GM18873 (cell line): ENCODE measurements at regions not wholly inside any gene's neighbourhood (a gene's known extent, or its start where the extent isn't known, plus 50 kb on each side); places are given as distances from the start of the nearest gene placed in this dataset.

Experiments
- ATAC-seq: cut with Tn5 transposase; IDR thresholded peaks from one replicate; pipeline ENCODE4 v1.9.1; 2021; ENCODE audit warnings: mild to moderate bottlenecking, moderate library complexity, moderate number of reproducible peaks; ENCODE audit not compliant: unreplicated experiment, low FRiP score

DNA sequence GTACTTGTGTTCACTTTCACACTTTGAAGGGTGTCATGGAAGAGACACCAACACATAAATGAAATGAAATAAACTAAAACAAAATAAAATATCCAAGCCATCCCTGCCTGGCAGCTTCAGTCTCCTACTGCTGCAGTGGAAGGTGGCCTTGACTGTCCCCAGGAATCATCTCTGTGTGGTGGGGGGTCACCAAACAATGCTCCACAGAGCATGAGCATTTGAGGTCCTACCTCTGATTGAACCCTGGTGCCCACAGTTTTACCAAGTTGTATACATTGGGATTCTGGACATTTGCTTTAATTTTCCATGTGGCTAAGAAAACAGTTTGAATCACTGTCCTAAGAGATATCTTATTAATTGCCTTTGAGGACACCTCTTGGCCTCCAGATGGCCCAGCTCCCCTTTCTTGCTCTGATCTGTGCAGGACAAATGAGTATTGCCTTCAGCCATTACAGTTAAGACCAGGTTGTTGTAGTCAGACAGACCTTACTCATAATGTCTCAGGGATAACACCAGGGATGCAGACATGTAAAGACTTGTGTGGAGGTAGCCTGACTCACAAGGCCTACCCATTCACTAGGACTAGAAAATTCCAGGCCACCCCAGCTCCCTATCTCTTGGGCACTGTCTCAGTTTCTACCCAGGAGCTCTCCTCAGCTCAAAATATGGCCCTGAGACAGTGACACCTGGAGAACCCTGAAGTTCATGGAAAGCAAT lies 195.0 kb downstream of the MYCN start:
- ATAC-seq: no peak

DNA sequence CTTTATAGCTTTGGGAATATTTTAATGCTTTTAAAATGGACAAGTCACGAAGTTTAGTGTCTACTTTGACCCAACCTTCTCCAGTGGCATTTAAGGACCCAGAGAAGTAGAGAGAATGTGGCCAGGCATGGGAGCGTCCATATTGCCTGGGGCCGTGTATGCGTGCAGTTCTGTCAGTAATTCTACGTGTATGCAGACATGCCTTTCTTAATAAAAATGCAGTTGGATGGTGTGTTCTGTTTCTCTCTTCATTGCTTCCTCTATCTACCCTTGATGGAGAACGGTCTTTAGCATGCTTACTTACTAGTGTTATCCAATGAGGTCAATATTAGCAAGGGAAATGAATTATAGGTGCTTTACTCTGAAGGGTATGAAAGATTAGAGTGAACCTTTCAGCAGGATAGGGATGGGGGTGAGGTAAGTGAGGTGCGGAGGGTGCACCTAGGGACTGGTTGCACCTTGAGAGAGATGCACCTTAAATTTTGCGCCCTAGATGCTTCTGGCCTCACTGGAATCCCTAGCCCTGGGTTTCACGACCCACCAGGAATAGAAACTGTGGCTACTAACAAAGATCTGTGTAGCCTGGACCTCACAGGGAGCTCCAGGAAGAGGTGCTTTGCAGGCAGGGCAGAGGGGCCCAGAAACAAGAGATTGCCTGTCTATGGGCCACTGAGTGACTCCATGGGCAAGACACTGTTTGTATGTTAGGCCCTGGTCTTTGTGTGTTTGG lies 194.3 kb downstream of the MYCN start:
- no peak for ATAC-seq

DNA sequence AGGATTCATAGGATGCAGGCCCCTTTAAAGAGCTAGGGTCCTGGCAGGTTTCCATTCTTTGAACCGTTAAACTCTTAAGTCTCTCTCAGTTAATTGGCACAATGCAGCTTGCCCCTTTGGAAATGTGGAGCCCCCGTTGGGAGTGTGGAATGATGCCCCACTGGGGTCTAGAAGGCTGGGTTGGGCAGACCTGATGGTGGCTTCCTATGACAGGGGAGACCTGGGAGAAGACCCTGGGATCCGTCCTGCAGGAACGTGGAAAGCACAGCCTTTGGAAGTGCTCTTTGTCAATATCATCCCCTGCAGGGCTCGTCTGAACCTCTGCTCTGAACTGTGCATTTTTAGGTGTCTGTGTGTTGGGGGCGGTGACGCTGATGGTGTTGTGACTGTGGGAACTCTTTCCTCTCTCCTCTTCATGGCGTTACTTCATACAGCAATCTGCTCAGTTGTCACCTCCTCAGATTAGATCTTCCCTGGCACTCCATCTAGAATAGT lies 190.6 kb downstream of the MYCN start:
- no peak for ATAC-seq

DNA sequence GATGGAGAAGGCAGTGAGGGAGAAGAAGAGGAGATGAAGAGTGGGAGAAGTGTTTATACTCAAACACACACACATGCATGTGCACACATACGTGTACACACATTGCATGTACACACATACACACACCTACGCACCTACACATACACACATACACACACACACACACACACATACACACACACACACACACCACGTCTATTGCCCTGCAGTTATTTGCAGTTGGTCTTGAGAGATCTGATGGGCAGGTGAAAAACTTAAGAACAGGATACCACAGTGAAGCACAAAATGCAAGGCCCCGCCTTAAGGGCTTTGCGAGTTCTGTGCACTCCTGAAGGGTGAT lies 190.2 kb downstream of the MYCN start:
- ATAC-seq: no peak

DNA sequence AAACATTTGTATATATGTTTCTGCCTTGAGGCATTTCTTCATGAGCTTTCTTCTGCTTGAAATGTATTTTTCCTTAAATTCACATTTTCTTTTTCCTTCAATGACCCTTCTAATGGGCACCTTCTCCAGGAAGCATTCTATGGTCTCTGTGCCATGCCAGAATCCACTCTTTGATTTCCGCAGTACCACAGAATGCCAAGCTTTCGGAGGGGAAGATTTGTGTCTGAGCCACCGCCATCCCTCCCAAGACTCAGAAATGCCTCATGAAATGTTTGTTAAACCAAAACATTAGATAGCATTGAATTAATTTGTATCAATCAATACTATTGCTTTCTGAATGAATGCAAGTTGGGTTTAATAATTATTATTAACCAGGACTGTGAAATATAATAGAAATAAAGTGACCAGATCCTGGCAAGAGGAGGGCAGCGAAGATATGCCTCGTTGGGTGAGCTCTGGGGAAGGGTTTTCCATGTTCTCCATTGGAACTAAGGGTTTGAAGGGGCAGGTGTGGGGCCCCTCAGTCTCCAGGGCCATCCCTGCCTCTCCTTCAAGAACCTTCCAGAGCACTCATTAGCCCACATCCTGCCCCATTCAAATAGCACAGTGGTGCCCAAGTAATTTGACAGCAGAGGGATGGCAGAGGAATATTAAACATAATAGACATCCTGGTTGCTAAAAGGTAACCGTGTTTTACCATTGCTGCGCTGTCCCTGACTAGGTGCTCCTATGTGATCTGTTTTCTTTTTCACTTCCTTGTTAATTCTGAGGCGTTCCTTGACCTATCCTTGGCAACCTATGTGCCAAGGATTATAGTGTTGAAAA lies 189.6 kb downstream of the MYCN start:
- no peak for ATAC-seq

DNA sequence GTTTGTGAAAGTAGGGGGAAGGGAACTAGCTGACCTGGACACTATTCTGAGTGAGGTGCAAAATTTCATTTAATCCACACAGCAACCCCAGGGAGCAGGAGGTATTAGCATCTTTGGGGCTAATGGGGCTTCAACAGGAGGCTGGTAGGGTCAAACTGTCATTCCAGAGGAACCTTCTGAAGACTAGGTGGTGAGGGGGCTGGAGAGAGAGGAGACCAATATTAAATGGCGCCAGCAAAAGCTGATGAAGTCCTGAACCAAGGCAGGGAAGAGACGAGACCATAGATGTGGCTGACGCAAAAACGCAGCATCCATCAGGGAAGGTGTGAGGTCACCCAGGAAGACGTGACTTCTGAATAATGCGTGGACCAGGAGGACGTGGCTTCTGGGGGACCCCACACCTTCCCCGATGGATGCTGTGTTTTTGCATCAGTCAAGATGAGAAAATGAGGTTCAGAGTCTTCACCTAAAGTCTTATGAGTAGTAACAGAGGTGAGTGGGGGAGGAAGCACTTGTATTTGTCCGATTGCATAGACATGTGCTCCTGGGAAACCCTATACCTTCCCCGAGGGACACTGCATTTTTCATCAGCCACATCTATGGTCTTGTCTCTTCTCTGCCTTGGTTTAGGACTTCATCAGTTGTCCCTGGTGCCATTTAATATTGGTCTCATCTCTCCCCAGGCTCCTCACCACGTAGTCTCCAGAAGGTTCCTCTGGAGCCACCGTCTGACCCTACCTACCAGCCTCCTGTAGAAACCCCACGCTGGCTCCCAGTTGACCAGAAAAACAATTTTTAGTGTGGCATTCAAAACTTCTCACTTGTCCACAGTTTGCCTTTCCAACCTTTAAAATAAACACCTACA lies 188.6 kb downstream of the MYCN start:
- ATAC-seq: no peak

DNA sequence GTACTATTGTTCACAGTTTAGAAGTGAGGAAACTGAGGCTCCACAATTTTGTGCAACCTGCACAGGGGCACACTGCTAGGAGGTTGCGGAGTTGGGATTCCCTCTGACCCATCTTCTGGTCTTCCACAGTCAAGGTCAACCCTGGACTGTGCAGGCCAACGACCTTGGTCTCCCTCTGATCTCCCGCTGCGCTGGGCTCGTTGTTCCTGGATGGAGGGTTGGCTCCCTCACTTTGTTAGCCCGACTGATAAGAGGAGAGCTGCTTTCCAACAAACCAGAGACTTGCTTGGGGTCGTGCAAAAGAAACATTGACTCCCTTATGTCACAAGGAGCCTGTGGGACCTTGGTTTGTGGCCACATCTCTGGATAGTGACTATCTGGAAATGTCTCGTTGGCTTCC lies 187.6 kb downstream of the MYCN start:
- no peak for ATAC-seq

DNA sequence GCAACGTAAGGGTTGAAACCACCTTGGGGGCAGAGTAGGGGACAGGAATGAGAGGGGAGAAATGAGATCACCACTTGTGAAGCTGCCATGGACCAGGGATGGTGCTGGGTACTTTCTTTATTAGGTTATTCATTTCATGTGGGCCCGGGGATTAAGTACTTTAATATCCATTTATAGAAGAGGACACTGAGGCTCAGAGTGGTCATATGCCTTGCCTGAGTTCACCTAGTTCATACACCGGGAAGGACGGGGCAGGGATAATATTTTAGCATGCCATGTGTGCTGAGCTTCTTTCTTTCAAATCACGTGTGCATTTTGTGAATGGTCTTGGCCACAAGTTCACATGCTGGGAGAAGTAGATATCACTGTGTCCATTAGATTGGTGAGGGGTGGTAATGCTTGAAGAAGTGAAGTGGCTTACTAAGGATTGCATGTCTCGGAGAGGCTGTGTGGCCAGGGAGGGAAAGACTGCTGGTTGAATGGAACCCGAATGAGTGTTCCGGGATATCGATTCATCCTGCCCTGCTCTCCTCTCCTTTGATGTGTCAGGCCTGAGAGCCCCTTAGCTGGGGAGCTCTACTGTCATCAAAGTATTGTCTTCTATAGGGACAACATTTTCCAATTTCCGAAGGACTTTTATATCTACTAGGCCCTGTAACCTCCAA lies 187.1 kb downstream of the MYCN start:
- ATAC-seq: no peak

DNA sequence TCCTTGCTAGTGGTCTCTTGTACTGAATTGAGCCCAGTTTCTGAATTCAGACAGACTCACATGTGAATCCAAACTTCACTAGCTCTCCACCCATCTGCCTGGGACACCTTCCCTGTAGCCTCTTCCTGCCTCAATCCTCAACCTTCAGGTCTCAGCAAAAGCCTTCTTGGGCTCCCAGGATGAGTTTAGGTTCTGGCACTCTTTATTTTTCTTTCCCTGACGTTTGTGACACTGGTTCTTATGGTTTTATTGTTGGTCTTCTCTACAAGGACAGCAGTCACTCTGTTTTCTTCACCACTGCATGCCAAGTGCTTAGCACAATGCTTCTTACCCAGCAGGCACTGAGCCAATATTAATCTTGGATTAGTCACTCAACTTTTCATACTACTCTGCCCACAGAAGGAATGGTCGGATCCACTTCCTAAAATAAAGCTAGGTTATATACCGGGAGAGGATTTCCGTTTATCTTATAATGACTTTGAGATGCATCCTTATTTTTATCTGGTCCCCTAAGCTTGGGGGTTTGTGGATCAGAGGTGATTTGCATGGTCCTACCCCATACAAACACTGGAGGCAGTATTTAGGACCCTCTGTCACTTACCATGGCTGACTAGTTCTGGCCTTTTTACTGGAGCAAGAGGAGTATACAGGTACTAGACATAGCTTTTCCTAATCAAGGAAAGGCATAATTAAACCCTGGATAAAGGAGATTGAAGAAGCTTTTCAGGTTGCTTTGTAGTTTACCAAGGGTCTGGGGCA lies 186.3 kb downstream of the MYCN start:
- ATAC-seq: no peak

DNA sequence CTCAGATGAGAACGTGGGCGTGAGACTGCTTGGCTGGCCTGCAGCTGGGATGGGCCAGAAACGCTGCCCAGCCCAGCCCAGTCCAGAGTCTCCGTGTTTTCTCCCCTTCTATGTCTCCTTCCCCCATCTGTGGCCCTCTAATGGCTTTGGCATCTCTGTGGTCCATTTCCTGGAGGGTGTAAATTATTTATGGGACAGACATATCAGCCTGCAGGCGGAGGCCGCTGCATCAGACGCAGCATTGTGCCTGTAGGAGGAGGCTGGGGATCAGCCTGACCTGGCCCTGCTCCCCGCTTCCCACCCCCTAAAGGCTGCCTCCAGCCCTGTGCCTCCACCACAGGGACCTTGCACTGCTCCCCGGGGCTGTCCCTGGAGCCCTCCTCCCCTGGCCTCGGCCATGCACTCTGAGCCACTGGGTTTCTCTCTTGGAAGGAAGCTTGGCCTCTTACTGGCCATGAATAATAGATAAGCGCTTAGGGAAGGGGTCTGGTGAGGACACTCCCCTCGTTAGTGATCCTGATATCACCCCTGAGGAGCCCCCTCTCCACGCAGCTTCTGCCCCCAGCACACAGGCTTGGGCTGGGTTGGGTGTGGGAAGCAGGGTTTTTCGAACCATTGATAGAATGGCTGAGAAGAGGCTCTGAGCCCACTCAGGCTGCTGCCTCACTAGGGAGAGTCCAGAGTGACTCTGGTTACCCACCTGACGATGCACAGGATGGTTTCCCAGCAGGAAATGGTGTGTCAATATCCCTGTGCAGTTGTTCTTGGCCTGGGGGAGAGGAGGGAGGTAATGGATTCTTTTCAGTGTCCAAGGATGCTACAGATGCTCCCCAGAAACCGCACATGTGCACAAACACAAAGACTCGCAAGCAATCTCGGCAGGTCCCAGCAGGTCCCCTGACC lies 185.5 kb downstream of the MYCN start:
- ATAC-seq: no peak

DNA sequence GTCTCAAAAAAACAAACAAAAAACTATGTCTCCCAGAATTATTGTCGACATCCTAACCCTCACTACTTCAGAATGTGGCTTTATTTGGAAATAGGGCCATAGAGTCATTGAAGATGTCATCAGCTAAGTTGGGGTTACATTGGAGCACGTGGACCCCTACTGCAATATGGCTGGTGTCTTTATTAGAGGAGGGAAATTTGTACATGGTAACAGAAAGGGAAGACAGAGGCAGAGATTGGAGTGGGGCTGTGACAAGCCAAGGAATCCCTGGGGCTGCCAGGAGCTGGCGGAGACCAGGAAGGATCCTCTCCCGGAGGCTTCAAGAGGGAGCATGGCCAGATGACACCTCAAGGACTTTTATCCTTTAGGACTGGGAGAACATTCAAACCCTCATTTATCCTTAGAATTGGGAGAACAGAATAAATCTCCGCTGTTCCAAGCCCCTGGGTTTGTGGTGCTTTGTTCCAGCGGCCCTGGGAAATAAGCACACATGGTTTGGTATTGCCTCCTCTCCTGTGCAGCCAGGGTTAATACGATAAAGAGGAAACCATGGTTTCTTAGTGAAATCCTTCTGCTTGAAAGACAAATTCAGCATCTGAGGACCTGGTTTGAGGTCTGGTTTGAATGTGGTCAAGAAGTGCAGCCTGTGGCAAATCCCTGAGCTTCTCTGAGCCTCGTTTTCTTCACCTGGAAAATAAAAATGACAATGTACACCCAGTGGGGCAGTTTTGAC lies 184.7 kb downstream of the MYCN start:
- ATAC-seq: no peak

DNA sequence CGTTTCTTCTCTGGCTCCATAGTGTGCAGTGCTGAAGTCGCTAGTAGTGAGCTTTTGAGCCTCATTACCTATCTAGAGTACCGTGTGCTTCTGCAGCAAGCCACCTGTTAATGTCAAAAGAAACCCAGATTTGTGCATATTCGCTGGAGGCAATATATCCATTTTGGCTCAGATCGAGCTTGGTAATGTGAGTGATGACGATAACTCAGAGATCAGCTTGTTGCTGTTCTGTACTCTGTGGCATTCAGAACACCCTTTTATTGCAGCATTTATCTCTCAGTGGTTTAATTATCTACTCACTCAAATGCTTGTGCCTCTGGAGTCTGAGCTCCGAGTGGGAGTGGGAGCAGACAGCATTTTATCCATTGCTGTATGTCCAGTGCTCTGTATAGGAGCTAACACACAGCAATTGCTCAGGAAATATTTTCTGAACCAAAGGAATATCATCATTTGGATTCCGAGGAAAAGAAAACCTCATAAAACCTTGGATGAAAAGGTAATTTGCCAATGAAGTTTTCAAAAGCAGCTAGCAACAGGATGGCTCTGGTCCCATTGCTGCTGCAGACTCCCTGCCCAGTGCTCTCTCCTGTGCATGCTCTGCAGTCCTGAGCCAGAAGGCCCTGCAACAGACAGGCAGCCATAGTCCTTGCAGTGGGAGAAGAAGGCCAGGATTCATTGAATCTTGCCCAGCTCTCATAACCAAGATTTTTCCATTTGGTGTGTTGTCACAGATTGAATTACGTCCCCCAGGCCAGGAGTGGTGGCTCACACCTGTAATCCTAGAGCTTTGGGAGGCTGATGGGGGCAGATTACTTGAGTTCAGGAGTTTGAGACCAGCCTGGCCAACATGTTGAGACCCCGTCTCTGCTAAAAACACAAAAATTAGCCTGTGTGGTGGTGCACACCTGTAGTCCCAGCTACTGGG lies 183.8 kb downstream of the MYCN start:
- ATAC-seq: no peak

DNA sequence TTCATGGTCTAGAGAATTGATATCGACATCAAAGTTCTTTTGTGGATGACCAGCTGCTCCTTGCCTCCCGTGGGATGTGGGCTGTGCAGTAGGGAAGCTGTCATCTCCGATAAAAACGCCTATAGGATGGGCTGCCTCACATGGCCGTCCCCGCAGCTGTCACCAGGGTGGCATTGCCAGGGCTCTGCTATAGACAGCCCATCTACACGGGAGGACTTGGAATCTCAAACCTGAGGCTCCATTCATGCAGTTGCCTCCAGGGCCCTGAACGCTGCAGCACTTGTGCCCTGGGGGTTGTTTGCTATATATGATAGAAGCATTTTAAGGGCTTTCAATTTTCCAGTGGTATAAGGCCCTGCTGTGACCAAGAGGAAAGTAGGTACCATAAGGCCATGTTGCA lies 183.1 kb downstream of the MYCN start:
- no peak for ATAC-seq

DNA sequence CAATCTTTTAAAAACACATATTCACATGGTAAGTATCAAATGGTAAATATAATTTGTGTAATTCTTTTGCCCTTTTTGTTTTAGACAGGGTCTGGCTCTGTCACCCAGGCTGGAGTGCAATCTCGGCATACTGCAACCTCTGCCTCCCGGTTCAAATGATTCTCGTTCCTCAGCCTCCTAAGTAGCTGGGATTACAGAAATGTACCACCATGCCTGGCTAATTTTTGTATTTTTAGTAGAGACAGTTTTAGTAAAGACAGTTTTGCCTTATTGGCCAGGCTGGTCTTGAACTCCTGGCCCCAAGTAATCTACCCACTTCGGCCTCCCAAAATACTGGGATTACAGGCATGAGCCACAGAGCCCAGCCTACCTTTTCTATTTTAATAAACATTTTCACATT lies 182.2 kb downstream of the MYCN start:
- no peak for ATAC-seq

DNA sequence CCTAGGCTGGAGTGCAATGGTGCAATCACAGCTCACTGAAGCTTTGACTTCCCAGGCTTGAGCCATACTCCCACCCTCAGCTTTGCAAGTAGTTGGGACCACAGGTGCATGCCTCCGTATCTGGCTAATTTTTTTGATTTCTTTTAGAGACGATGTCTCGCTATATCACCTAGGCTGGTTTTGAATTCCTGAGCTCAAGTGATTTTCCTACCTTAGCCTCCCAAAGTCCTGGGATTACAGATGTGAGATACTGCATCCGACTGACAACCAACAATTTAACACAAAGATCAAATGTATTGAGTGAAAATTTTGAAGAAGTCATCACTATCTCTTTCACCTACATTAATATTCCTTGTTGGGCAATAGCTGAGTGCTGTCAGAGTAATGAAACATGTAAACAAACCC lies 181.6 kb downstream of the MYCN start:
- ATAC-seq: no peak

DNA sequence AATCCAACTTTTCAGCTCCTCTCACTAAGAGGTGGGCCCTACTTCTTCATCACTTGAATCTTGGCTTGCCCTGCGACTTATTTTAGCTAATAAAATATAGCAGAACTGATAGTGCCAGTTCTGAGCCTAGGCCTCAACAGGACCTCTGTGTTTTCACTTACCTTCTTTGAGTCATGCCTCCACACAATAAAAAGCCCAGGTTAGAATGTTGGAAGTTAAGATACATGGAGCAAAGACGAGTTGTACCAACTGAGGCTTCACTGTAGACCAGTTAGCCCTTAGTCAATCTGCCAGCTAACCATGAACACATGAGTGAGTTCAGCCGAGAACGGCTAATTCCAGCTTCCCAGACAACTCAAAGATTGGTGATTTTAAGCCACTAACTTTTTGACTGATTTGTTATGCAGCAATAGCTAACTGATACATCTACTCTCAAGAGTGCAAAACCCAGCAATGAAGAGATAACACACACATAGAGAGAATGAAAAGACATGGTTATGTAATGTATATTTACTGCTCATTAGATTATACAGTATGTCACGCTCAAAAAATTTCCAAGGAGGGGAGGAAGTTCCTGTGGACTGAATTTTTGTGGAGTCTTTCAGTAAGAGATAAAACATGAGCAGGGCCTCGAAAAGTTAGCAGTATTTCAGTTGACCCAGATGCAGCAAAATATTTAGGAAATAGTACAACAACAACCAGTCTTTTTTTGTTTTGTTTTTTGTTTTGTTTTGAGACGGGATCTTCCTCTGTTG lies 181.1 kb downstream of the MYCN start:
- no peak for ATAC-seq
